Frontal cortex (tissue), 3 donors: ENCODE measurements at regions not wholly inside any gene's neighbourhood (a gene's known extent, or its start where the extent isn't known, plus 50 kb on each side); places are given as distances from the start of the nearest gene placed in this dataset.

Source experiments
- DNase-seq, 2 donors: peaks; one replicate each; pipeline ENCODE4 v3.0.0; 2012; ENCODE audit warnings: low spot score in 2 of 2
- FAIRE-seq: peaks from 2 replicates; lab custom pipeline; 2012; peaks lifted over from hg19 to GRCh38; lab: Jason Lieb, UNC
- donor health status: control.
- donor health status: control.
- donor health status: control.

DNA sequence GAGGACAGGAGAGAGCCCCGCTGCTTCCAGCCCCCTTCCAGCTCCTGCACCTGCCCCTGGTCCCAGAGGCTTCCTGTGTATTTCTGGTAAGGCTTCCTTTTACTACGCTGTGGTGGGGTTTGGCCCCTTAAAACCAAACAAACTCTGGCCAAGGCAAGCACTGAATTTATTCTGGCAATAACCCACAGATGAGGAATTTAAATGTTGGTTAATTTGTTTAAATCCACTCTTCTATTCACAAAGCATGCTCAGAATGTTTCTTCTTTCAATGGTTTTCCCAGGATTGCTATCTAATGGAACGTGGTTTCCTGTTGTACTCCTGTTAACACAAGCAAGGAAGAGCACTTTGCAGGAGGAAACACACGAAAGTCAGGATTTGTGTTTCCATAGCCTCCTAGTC, 236.5 kb upstream of the FOXQ1 start:
- DNase-seq, result no peak
- no peak for FAIRE-seq

- DNase-seq, result no peak
- no peak for FAIRE-seq
Measured at GRCh38 chr6:1070085-1070521, 241.8 kb upstream of the FOXQ1 start.

- DNase-seq, result no peak
- no peak for FAIRE-seq
Measured at GRCh38 chr6:1068905-1069304, 243.0 kb upstream of the FOXQ1 start.

- no peak for FAIRE-seq
- no peak for DNase-seq
Measured at GRCh38 chr6:1068068-1068467, 243.8 kb upstream of the FOXQ1 start.

- FAIRE-seq (no peak), DNase-seq (no peak)
Measured at GRCh38 chr6:1067346-1067745, 244.6 kb upstream of the FOXQ1 start.

DNA sequence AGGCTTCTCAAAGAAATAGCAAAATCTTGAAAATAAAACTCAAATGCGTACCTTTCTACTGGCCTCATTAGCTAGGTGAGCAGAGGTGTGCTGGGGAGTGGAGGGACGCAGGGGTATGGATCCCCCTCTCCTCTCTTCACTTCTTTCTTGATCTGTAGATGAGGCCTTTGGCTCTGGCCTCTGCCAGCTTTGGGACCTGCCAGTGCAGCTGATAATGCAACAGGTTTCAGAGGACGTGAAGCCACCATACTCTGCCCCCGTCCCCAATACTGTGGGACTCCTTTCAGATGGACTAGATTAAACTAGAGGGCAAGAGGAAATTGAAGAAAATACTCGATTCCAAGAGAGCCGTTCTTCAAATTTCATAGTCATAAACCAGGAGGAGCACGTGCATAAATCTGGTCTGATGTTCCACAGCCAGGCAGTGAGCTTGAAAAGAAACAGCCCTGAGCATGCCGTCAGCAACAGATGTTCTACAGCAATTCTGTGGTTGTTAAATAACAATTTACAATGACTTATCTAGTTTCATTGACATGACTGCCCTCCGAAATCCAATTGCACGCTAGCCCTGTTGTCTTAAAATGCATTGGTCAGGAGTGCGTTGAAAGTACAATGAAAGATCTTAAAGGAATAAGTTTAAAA, 245.3 kb upstream of the FOXQ1 start:
- no peak for FAIRE-seq
- DNase-seq, result no peak

GRCh38 chr6:1065986-1066385, 245.9 kb upstream of the FOXQ1 start:
- FAIRE-seq, result no peak
- no peak for DNase-seq

DNA sequence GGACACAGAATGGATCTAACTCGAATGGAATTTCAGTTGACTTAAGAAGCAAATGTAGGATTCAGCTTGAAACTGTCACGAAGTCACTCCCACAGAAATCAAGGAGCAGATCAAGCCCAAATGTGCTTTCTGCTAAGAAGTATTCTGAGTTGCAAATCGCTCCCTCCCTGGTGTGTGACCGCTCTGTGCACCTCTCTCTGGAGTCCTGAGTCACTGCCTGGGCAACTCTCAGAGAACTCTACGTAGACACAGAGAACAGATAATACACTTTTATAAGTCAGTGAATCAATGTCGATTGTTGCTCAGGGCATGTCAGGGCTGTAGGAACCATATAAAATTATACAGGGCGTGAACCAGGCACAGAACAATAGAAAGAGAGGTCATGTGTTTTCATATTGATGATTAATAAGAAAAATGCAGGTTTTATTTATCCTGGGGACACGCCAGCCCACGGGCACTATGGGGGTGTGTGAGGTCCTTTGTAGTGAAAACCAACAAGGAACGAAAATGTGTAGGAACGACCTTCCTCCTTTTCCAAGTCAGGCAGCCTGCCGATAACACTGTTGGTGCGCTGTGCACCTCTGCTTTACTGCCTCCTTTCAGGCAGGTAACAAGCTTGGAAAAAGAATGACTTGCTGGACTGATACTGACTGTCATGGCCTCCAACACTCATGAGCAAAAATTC, 248.1 kb upstream of the FOXQ1 start:
- DNase-seq, result no peak
- no peak for FAIRE-seq

DNA sequence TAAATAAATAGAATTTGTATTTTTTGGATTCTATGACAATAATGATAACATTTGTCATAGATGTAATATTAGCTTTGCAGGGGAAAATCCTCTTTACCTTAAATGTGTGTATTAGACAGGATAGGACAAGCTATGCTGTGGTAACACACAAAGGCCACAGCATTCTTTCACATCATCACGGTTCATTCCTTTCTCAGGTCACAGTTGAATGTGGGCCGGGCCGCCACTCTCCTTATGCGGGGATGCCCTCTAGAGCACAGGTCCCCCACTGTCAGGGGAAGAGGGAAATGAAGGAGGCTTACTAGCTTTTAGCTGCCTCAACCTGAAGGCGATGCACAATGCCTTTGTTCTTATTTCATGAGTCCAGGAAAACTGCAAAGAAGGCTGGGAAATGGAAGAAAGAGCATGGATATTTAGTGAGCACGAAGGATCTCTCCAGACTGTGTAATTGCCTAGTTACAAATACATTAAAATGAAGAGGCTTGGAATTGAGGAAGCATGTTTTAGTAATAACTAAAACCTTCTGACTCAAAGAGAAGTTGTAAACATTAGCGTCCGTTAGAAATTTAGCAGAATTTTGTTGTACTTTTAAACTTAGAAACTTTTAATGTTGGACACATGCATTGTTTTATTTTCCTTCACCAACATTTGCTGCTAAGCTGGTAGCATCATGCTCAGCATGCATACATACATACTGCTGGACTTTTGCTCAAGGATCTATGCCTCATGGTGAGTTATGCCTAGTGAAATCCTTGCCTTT, 248.9 kb upstream of the FOXQ1 start:
- DNase-seq (no peak), FAIRE-seq (no peak)

DNA sequence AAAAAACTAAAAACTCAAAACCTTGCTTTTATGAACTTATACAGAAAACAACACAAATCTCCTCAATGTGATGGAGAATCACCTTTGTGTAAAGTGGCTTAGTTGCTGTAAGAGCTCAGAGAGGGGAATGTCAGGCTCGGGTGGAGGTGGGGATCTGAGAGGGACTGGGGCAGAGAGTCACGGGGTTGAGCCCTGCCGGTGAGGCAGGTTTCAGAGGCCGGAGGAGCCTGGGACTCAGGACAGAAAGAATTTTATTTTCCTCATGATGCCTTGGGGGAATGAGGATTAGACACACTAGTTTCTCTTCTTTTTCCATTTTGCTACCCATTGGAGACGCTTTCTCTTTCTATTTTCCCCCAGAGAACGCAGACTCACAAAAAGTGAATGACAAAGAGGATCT, 252.3 kb upstream of the FOXQ1 start:
- FAIRE-seq (no peak), DNase-seq (no peak)

GRCh38 chr6:1057490-1058135, 254.3 kb upstream of the FOXQ1 start:
- FAIRE-seq, result no peak
- no peak for DNase-seq

GRCh38 chr6:1055015-1055921, 256.6 kb upstream of the FOXQ1 start:
- FAIRE-seq (no peak), DNase-seq (no peak)

- FAIRE-seq (no peak), DNase-seq (no peak)
Measured at GRCh38 chr6:1054653-1055014, 257.3 kb upstream of the FOXQ1 start.

GRCh38 chr6:1053586-1053985, 258.3 kb upstream of the FOXQ1 start:
- DNase-seq, result no peak
- FAIRE-seq, result no peak

GRCh38 chr6:1052262-1052661, 259.6 kb upstream of the FOXQ1 start:
- FAIRE-seq, result no peak

DNA sequence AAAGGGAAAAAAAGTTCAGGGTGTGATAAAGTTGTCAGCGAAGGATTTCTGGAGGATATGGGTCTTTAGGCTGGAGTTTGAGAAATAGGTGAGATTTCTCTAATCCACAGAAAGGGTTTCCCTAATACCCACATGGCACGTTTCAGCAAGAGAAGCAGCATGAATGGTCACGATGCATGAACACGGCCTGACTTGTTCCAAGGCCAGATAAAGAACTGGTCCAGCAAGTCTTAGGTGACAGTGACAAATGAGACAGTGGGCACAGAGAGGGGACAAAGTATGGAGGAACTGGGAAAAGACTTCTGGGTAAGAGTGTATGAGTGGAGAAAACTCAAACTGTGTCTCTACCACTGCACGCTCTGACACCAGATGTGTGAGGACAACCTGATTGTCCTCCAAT, 262.0 kb upstream of the FOXQ1 start:
- DNase-seq (no peak), FAIRE-seq (no peak)

More at GRCh38 chr6:1052262-1052661, 259.6 kb upstream of the FOXQ1 start:
- DNase-seq, result no peak

DNA sequence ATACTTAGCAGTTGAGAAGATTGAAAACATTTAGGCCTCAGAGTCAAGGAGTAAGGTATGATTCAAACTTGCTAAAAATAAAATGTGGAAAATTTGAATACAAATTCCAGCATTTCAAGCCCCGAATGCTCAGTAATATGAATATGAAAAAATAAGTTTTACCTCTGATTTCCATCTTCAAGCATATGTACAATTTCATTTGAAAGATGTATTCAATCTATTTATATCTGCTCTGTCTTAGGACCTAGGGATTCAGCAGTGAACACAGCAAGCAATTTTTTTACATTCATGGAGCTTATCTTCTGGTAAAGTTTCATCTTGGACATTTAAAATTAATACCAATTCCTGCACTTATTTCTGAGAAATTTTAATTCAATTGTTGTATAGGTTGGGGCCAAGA, 262.7 kb upstream of the FOXQ1 start:
- DNase-seq, result no peak
- no peak for FAIRE-seq

DNA sequence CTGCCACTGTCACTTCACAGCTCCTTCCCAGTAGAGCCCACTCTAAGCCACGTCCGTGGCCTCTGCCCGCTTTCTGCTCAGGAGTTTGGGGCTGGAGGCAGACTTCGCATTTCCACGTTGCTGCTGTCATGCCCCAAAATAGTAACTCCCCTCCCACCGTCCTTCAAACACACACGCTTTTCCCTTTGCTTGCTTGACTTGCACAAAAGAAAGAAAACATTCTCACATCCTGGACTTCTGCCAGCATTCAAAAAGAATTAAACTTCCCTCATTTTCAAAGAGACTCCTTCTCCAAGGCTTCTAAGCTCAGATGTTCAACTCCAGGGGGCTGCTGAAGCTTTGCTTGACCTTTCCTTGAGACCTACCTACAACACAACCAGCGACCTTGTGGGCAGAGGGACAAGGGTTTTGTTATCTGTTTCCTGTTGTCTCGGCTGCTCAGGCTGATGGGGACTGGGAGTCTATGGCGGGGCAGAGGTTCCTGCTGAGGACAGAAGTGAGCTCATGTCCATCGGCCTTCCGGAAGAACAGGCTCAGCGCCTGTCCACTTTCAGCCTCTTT, 263.8 kb upstream of the FOXQ1 start:
- DNase-seq (no peak), FAIRE-seq (no peak)

DNA sequence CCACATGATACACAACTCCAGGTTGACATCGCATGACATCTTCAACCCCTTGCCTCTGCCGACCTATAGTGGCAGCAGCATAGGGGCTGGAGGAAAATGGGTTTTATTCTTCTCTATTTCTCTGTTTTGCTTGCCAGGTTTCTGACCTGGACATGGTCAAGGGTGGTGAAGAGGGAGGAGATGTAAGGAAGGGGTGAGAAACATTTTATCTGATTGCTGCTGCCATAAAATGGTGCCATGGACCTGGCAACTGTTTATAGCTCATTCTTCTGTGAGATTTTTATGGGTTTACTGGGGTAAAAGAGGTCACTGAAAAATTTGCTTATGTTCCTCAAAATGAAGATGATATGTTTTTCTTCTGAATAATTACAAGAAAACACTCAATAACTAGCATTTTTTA, 266.7 kb upstream of the FOXQ1 start:
- FAIRE-seq (no peak), DNase-seq (no peak)
